Fibroblast of skin of scalp (primary cell): ENCODE measurements at regions not wholly inside any gene's neighbourhood (a gene's known extent, or its start where the extent isn't known, plus 50 kb on each side); places are given as distances from the start of the nearest gene placed in this dataset.

Experiments
- DNase-seq: peaks from one replicate; pipeline ENCODE4 v3.0.0-alpha.2; 2013

GRCh38 chr5:56512313-56512996, 279.3 kb upstream of the ANKRD55 start:
- no peak for DNase-seq

DNA sequence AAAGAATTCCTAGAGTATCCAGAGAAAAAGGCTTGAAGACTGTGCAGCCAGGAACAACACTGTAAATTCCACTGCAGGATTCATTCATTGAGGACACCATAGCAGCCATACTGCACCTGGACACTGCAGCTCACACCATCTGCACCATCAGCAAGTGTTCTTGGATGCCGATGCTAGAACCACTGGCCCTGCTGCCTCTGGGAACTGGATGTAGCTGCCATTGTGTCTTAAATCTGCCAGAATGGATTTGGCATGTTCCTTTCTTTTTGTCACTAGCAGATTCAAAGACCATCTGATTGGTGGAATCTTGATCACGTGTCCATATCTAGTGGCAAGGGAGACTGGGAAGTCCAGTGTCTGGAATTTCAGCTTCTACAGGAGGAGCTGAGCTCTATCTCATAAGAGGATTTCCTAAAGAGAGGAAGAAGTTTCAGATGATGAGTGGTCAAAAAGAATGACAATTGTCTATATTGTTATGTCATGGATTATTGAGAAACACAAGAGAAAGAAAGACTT, 278.3 kb upstream of the ANKRD55 start:
- no peak for DNase-seq

DNA sequence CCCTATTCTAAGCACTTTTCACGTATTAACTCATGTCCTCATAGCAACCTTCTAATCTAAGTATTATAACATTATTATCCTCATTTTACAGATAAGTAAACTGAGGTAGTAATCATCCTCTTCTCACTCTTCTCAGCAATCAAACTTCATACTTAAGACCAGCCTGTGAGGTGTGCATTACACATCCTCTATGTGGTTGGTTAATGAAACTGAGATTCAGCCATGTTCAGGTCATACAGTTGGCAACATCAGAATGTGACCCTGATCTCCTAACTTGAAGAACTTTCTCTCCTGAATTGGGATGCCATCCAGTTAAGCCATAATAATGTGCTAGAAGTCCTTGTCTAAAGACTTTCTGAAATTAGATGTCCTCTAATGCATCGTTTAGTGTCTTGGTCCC, 275.1 kb upstream of the ANKRD55 start:
- DNase-seq = no peak

DNA sequence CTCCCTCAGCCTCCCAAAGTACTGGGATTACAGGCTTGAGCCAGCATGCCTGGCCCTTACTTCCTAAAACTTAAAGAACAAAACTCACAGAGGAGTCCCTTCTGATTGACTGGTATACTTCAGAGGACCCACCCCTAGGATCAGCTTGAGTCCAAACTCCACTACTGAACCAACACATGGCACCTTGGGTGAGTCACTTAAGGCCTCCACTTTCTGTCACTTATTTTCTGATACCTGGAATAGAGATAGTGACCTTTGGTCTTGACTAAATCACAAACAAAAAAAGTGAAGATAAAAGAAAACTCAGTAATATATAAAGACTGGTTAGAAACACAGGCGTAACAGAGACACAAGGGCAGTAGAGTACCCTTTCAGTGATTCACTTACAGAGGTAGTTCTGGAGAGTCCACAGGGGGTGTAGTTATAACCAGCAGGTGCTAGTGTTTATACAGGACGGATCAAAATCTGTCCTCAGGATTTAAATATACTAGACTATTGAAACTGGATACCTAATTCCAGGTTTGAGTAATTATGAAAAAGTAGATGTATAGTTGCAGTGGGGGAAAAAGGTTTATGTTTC, 274.3 kb upstream of the ANKRD55 start:
- no peak for DNase-seq

DNA sequence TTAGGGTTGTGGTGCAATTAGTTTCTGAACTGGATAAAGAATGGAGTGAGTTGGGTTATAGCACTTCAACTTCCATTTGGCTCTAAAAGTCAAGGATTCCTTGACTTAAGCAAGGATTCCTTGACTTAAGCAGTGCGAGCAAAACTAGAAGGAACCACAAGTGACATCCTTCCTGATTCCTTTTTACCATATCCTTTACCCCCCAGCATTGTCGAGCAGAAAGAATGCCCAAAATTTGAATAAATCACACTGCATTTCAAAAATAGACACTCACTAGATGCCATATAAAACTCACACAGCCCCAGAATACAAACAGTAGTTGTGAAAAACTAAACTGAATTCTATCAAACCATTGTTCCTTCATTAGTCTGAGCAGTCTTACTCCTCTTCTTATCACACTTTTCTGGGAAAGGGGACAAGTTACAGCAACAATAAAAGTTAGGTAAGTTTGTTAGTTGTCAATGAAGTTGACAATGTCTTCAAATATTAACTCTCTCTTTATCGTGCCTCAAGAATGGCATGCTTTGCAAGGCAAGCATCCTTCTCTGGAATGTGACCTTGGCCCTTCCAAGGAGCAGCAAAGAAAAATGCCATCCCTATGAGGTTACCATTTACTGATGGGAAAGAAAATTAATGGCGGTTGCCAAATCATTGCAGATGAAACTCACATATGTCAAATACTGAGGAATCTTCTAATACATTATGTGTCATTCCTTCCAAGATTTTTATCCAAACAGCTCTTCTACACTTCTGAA, 273.3 kb upstream of the ANKRD55 start:
- peak; percentile 89 for DNase-seq

DNA sequence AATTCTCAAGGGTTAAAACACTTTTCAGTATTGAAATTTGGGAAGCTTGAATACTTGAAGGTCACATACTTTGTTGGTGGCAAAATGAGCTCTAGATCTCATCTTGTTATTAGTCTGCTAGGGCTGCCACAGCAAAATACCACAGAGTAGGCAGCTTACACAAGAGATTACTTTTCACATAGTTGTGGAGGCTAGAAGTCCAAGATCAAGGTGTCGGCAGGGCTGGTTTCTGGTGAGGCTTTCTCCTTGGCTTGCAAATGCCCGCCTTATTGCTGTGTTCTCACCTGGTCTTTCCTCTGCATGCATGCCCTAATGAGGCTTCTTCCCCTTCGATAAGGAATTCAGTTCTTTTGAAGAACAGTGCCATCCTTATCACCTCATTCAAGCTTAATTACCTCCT, 270.8 kb upstream of the ANKRD55 start:
- DNase-seq = no peak

GRCh38 chr5:56501781-56502557, 268.8 kb upstream of the ANKRD55 start:
- no peak for DNase-seq

GRCh38 chr5:56499901-56500300, 266.8 kb upstream of the ANKRD55 start:
- DNase-seq = no peak

- no peak for DNase-seq
These were observed 266.4 kb upstream of the ANKRD55 start for GRCh38 chr5:56499491-56499890.

GRCh38 chr5:56498759-56499395, 265.7 kb upstream of the ANKRD55 start:
- no peak for DNase-seq

- no peak for DNase-seq
These were observed 263.5 kb upstream of the ANKRD55 start for GRCh38 chr5:56496581-56497063.

DNA sequence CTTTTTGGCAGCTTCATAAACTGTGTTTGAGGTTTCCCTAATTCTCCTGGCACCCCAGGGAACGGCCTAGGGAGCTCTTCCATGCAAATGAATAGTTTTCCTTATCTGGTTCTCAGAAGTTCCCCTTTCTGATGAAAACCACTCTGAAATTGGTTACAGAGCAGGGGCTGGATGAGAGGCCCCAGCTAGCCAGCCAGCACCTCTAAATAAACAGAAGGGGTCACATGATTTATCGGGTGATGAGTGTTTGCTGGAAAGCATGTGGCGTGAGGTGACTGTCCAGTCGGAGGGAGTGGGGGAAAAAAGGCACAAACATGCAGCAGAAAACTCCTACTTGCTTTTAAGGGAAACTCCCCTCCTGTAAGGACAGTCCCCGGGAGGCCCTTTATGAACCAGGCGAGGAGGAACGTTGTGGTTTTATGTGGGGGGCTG, 261.2 kb upstream of the ANKRD55 start:
- DNase-seq = peak; percentile 76

DNA sequence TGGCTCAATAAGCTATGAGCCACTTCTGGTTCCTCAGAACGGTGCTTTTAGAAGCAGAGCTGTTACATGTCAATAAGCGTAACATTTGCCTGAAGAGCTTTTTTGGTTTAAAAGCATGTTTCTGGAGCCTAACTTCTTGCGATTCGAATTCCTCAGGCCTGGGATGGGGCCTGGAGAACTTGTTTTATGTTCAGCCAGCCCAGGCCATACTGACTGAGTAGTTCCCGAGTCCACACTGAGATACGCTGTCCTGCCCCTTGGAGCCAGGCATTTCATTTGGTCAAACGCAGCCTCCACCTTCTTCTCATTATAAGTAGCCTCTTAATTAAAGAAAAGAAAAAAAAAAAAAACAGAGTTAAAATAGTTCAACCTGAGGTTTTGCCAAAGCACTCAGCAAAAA, 260.6 kb upstream of the ANKRD55 start:
- no peak for DNase-seq

GRCh38 chr5:56493308-56493707, 260.2 kb upstream of the ANKRD55 start:
- DNase-seq = no peak

GRCh38 chr5:56492812-56493211, 259.7 kb upstream of the ANKRD55 start:
- no peak for DNase-seq

DNA sequence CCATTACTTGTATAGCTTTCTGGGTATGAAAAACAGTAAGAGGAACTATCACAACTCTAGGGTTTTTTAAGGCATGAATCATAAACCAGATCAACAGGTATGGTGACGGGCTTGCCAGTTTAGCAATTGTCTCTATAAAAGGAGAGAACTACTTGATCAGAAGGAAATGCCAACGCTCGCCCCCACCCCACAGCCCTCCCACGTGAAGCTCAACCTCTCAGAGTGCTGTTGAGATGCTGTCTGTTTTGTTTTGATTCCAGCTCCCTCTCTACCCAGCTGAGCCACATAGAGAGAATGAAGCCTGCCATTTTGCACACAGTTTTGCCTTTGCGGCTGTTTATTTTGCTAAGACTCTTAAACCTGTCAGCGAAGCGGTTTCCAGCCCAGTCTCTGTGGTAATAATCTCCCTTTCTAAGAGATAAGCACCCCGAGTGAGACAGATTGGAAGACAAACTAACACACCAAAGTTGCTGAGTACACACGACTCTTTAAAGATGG, 257.9 kb upstream of the ANKRD55 start:
- no peak for DNase-seq

DNA sequence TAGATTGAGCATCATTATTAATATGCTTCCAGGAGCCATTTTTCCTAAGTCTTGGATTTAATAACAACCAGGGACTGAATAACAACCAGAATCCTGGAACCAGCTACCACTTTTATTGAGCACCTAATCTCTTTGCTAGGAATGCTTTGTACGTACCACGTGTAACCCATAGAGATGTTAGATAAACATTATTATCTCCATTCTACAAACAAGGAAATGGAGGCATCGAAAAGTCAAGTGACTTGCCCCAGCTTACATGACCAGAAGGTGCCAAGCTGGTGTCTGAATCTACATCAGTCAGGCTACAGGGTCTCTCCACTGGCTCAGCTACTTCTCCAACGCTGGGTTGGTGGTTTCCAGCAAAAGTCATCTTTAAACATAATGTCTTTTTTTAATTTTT, 256.1 kb upstream of the ANKRD55 start:
- no peak for DNase-seq

DNA sequence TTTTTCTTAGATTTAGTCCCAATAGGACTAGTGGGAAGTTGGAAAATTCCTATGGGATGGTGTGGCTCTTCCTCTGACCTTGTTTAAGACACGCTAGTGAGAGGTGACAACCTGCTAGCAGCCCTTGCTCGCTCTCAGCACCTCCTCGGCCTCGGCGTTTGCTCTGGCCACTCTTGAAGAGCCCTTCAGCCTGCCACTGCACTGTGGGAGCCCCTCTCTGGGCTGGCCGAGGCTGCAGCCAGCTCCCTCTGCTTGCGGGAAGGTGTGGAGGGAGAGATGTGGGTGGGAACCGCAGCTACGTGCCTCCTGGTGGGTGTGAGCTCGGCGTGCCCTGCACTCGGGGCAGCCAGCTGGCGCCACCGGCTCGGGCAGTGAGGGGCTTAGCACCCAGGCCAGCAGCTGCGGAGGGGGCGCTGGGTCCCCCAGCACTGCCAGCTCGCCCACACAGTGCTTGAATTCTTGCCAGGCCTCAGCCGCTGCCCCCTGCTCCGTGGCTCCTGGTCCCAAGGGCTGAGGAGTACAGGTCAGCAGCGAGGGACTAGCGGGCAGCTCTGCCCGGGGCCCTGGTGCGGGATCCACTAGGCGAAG, 254.5 kb upstream of the ANKRD55 start:
- DNase-seq = no peak

DNA sequence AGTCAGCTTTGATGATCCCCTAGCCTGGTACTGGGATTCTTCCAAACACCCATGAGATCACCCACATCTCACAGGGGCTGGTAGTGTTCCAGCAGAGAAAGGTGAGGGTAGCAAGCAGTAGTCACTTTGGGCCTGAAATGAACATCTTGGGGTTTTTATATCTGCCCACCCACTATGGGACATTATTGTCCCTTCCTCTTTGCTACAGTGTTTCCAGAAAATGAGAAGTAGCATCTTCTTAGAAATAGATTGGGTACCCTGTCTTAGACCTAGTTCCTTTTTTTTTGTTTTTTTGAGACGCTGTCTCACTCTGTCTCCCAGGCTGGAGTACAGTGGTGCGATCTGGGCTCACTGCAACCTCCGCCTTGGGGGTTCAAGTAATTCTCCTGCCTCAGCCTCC, 249.2 kb upstream of the ANKRD55 start:
- DNase-seq = no peak

DNA sequence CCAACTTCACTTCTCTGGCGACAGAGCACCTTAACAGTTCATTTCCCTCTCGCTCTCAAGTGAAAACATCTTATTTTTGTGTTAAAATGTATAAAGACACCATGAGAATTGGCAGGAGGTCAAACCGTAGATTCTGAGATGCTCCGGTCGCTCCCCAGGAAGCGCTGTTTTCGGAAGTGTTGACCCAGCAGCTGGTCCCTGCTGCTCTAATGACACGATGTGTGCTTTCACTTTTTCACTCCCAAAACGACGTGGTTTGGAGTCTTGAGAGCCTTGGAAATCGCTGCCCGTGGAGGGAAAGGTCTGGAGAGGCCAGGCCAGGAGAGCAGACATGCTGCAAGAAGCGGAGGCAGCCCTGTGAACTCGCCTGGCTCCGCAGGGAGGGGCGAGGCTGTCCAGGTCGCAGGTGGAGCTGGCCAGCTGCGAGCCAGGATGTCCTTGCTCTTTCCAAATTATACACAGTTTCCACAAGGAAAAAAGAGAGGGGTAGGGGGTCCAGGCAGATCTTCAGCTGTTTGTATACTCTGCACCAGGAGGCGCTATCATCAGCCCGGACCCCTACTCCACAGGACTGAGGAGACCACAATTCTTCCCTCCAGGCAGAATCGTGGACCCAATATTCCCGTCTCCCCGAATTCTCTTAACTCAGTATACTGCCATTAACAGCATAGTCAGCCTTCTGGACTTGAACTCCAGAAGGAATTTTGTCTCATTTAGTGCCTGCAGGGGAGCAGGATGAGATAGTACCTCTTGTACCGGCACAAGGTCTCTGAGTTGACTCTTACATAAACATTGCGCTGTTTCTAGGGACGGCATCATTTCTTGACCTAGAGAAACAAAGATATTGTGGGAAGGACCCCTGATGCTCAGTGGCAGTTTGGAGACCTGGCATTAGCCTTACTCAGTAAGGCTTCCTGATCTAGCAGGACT, 248.6 kb upstream of the ANKRD55 start:
- peak; percentile 49 for DNase-seq
